Stimulated activated effector memory CD8-positive, alpha-beta T cell treated with anti-CD3 and anti-CD28 coated beads, Interleukin-12 subunit alpha, Interleukin-12 subunit beta, amount 100 ng/mL, for 72 hours (primary cell): ENCODE measurements at regions not wholly inside any gene's neighbourhood (a gene's known extent, or its start where the extent isn't known, plus 50 kb on each side); places are given as distances from the start of the nearest gene placed in this dataset.

Source experiments
- ATAC-seq: fragments of 150-1000 bp; cut with Tn5 transposase; 2 replicates; pipeline ENCODE4 v1.10.0; 2021
- DNase-seq, 2 donors: peaks; one replicate each; pipeline ENCODE4 v3.0.0; 2021 to 2022; ENCODE audit warnings: low spot score in 2 of 2
- H3K27ac Mint-ChIP-seq: one replicate; pipeline ENCODE4 v1.8.0; 2022; ENCODE audit warnings: mild to moderate bottlenecking, mixed read lengths
- H3K36me3 Mint-ChIP-seq: one replicate; pipeline ENCODE4 v1.8.0; 2022; ENCODE audit warnings: mild to moderate bottlenecking, mixed read lengths
- H3K4me1 Mint-ChIP-seq: one replicate; pipeline ENCODE4 v1.8.0; 2022; ENCODE audit warnings: mixed read lengths
- H3K4me3 Mint-ChIP-seq: one replicate; pipeline ENCODE4 v1.8.0; 2022; ENCODE audit warnings: mild to moderate bottlenecking, mixed read lengths
- H3K9me3 Mint-ChIP-seq: one replicate; pipeline ENCODE4 v1.8.0; 2022; ENCODE audit warnings: mixed read lengths

DNA sequence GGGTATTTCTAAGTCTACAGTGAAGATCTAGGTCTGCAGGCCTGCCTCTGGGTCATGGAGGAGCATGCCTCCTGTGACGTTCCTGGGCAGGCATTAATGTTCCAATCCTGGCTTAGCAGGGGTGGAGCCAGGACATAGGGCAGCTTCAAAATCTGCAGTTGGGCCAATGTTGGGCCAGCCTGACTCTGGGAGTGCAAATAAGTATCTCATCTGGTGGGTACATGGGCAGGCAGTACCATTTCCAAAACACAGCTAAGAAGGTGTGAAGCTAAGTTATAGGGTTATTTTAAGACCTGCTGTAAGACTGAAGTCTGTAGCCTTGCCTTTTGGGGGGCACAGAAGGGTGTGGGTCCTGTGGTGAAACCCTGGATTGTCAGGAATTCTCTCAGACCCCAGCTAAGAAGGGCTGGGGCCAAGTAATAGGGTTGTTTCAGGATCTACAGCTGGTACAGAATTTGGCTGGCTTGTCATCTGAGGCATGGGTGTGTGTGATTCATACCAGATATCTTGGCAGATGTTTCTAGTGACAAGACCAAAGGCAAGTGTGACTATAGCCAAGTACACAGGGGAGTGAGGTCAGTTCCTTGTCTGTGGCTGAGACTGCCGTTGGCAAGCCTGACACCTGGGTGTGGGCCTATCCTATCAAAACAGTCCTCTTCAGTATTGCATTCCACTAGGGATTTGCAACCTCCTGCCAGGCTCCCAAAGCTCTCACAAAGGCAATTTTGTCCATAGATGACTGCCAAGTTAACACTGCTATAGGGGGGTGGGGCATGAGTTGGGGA is 468.7 kb upstream of the B3GALT2 start:
- Mint-ChIP-seq H3K4me3 (no peak overlapping the region), H3K4me1 (peaks cover 11% of the 10 kb centered on the region), H3K36me3 (no peaks in the 10 kb centered on the region), H3K27ac (no peak overlapping the region), H3K9me3 (peaks cover 10% of the 10 kb centered on the region)
- ATAC-seq (peak; percentile 99), DNase-seq (no peak)

DNA sequence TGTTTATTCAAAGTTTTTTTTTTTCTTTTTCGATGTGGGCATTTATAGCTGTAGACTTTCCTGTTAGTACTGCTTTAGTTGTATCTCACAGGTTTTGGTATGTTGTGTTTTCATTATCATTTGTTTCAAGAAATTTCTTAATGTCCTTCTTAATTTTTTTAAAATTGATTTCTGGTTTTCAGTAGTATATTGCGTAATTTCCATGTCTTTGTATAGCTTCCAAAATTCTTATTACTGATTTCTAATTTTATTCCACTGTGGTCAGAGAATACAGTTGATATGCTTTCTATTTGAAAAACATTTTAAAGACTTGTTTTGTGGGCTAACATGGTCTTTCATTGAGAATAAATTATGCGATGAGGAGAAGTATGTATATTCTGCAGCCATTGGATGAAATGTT is 463.2 kb upstream of the B3GALT2 start:
- Mint-ChIP-seq H3K4me1 (peaks cover under 1% of the 10 kb centered on the region), H3K36me3 (no peaks in the 10 kb centered on the region), H3K4me3 (no peak overlapping the region), H3K9me3 (peaks cover 23% of the 10 kb centered on the region), H3K27ac (no peak overlapping the region)
- no peak for ATAC-seq
- DNase-seq, result no peak

DNA sequence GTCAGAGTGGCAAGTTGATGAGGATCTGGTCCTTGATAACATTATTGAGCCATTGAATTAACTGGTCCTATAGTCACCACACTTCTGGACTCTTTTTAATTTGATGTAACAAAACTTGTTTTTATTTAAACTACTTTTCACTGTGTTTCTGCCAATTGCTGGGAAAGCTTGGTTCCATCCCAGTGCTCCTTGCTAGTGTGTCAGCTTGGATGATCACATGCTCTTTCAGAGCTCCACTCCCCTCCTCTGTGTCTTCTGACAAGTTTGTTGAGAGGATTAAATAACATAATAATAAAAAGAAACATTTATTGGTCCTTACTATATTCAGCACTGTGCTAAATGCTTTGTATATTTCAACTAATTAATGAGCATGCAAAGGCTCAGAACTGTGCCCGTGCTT is 448.5 kb upstream of the B3GALT2 start:
- Mint-ChIP-seq H3K4me1 (peaks cover 13% of the 10 kb centered on the region), H3K36me3 (no peaks in the 10 kb centered on the region), H3K4me3 (peak overlapping the region; percentile 12), H3K27ac (peak overlapping the region; percentile 58), H3K9me3 (peaks cover 8% of the 10 kb centered on the region)
- ATAC-seq (no peak), DNase-seq (no peak)

DNA sequence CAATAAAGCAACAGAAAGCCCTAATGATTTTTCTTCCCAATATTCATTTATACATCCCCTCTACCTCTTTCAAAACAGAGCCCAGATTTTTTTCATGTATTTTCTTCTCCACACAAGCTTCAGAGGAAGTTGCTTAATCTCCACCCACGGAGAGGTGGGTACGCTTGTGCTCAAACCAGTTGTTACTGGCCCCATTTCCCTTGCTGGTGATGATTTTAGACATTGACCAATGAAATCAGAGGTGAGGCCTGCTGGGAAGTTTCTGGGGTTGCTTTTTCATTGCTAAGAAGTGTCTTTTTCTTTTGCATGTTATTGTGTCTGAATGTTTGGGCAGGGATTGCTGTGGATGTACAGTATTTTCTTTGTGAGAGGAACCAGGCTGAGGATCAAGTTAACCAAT is 448.1 kb upstream of the B3GALT2 start:
- peak overlapping the region; percentile 12 for H3K4me3 Mint-ChIP-seq
- H3K36me3 Mint-ChIP-seq, result no peaks in the 10 kb centered on the region
- H3K4me1 Mint-ChIP-seq, result peaks cover 13% of the 10 kb centered on the region
- peaks cover 7% of the 10 kb centered on the region for H3K9me3 Mint-ChIP-seq
- peak; percentile 58 for ATAC-seq
- peak overlapping the region; percentile 58 for H3K27ac Mint-ChIP-seq
- no peak for DNase-seq

DNA sequence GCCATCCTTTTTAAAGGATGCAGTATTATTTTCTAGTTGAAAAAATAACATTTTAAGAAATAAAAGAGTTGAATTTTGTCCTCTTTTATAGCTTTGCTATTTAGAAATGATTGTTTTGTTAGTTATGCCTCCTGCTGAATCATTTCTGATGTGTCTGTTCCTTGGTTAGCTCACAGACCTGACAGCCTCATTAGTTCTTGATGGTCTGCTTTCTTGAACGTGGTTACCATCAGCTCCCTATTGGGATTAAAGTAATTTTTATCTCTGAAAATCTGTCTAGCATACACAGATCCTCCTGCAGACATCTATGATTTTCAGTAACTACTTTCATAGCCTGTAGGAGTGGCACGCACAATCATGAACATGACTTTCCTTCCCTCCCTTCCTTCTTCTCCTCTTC is 447.6 kb upstream of the B3GALT2 start:
- H3K9me3 Mint-ChIP-seq, result peaks cover 7% of the 10 kb centered on the region
- no peaks in the 10 kb centered on the region for H3K36me3 Mint-ChIP-seq
- peak overlapping the region; percentile 58 for H3K27ac Mint-ChIP-seq
- H3K4me1 Mint-ChIP-seq, result peaks cover 13% of the 10 kb centered on the region
- peak overlapping the region; percentile 12 for H3K4me3 Mint-ChIP-seq
- no peak for DNase-seq
- ATAC-seq, result peak; percentile 51

DNA sequence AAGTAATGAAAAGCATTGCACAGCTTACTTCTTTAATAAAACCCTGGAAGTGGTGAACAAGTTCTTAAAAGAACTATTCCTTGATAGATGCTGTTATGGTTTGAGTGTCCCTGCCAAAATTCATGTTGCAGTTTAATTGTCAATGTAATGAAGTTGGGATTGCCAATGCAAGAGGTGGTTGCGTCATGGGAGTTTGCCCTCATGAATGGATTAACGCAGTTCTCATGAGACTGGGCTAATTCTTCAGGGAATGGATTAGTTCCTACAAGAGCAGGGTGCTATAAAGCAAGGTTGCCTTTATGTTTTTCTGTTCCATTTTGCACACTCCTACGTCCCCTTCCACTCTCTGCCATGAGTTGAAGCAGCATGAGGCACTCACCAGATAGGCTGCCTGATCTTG is 446.7 kb upstream of the B3GALT2 start:
- H3K36me3 Mint-ChIP-seq, result no peaks in the 10 kb centered on the region
- peaks cover 13% of the 10 kb centered on the region for H3K4me1 Mint-ChIP-seq
- ATAC-seq (no peak), DNase-seq (no peak)
- H3K27ac Mint-ChIP-seq, result no peak overlapping the region
- no peak overlapping the region for H3K4me3 Mint-ChIP-seq
- H3K9me3 Mint-ChIP-seq, result peaks cover 3% of the 10 kb centered on the region

DNA sequence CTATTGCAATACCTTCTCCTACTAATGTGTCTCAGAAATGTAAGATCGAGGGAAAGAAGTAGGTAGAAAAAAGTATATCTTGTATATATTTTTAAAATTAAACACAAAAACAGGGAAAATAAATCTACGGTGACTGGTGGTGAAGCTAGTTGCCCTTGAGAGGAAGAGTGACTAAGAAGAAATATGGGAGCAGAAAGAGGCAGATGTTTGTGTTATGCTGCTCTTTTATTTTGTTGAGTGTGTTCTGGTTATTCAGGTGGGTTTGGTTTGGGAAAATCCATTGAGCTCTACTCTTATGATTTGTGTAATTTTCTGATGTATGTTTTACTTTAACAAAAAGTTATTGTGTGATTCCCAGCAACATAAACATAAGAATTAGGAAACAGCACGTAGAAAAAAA is 444.9 kb upstream of the B3GALT2 start:
- no peak overlapping the region for H3K27ac Mint-ChIP-seq
- H3K36me3 Mint-ChIP-seq, result no peaks in the 10 kb centered on the region
- H3K4me3 Mint-ChIP-seq, result no peak overlapping the region
- H3K4me1 Mint-ChIP-seq, result peaks cover 13% of the 10 kb centered on the region
- ATAC-seq (no peak), DNase-seq (no peak)
- peaks cover 3% of the 10 kb centered on the region for H3K9me3 Mint-ChIP-seq

DNA sequence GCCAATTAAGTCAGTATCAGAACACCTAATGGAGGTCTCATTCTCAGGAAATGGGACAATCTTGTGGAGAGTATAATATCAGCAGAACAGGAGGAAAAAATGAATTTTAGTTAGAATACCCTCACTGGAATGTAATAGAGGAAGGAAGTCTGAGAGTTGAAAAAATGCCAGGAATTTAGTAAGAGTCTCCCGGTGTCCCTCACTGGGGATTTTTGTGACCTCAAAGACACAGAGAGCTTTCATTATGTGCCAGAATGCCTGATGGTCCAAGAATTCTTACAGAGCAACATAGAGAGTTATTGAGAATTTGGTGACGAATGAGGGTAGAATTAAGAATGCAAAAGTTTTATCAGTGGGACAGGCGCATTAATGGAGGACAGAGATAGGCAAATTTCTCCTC is 443.5 kb upstream of the B3GALT2 start:
- H3K4me3 Mint-ChIP-seq, result no peak overlapping the region
- DNase-seq (no peak), ATAC-seq (no peak)
- peaks cover 13% of the 10 kb centered on the region for H3K4me1 Mint-ChIP-seq
- no peaks in the 10 kb centered on the region for H3K36me3 Mint-ChIP-seq
- H3K9me3 Mint-ChIP-seq, result peaks cover 3% of the 10 kb centered on the region
- no peak overlapping the region for H3K27ac Mint-ChIP-seq

DNA sequence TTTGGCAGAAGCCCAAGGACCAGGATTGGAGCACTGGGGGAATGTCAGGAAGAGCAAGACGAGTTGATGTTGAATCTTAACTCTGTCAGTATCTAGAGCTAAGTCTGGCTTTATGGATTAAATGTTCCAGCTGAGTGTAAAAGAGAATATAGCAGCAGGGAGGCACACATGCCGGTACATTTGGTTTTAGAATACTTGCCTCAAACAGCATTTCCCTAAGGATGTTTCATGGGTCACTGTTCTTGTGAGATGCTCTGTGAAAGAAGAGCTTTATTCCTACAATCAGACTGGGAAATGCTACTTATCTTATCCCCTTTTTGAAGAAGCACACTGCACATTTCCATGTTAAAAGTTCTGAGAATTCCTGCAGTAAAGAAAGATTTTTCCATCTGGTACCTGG is 440.3 kb upstream of the B3GALT2 start:
- Mint-ChIP-seq H3K9me3 (no peaks in the 10 kb centered on the region), H3K4me1 (peaks cover 11% of the 10 kb centered on the region), H3K4me3 (no peak overlapping the region), H3K36me3 (no peaks in the 10 kb centered on the region), H3K27ac (no peak overlapping the region)
- ATAC-seq (no peak), DNase-seq (no peak)

DNA sequence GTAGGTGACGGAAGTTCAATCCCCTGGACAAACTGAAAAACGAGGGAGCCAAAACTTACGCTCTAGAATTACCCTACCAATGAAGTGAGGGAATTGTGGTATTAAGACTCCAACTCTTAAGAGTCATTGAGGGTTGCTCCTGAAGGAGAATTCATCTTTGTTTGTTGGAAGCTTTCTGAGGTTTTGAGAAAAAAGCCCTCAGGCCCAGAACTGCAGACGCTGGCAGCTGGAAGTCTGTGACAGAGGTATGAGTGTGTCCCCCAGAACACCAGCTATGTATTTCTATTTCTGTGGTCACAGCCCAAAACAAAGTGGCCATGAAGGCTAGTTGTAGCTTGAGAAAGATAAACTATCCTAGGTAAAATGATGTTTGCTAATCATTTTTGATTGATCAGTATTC is 438.8 kb upstream of the B3GALT2 start:
- Mint-ChIP-seq H3K9me3 (no peaks in the 10 kb centered on the region), H3K36me3 (no peaks in the 10 kb centered on the region), H3K27ac (no peak overlapping the region), H3K4me3 (no peak overlapping the region), H3K4me1 (peaks cover 8% of the 10 kb centered on the region)
- no peak for ATAC-seq
- no peak for DNase-seq

DNA sequence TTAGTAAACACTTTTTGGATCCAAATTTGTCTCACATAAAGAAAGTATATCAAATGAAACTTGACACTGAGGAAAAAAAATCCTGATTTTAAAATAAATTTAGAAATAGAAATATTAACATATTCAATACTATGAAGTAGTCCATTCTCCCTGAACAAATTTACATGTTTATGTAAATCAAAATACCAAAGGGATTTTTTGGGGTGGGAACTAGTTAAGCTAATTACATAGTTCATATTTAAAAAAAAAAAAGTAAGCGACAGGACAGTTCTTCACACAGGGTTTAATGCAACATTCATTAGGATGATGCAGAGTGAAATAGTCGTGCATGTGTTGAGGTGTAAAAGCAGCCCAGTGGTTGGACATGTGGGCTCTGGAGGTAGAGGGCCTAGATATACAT is 433.5 kb upstream of the B3GALT2 start:
- Mint-ChIP-seq H3K4me3 (no peak overlapping the region), H3K36me3 (no peaks in the 10 kb centered on the region), H3K27ac (no peak overlapping the region), H3K4me1 (peaks cover 6% of the 10 kb centered on the region), H3K9me3 (peaks cover 3% of the 10 kb centered on the region)
- DNase-seq (no peak), ATAC-seq (no peak)

DNA sequence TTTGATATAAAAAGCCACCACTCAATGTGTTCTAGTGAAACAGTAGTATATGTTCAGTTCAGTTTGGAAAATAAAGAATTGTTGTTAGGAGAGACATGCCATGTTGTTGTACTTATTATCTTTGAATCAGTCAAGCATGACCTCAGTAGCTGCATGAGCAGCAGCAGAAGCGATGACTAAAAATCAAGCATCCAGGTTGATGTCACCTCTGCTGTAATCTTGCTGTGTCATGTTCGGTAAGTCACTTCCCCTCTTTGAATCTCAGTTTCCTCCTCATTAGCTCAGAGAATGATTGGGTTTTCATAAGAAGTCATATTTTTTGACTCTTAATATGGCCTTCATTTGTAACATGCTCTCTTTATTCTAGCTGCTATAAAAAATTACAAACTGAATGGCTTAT is 428.4 kb upstream of the B3GALT2 start:
- no peak overlapping the region for H3K4me3 Mint-ChIP-seq

DNA sequence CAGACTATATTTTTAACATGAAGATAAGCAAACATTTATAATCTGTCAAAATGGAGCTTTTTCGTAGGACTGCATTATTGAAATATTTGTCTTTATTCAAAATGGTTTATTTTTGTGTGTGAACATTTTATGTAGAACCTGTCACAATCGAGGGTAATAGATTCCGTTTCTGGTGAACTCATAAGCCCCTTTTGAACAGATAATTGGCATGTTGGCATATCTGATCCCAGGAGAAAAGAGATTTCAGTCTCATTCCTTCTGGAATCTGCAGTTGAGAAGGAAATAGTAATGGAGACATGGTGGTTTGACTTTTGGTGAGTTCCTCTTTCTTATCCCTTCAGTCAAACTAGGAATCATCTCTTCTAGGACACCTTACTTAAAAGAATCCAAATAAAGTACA is 427.9 kb upstream of the B3GALT2 start:
- H3K36me3 Mint-ChIP-seq, result peaks cover 5% of the 10 kb centered on the region
- H3K27ac Mint-ChIP-seq, result peak overlapping the region; percentile 81
- peaks cover 9% of the 10 kb centered on the region for H3K9me3 Mint-ChIP-seq

More for the DNA sequence above, 428.4 kb upstream of the B3GALT2 start:
- Mint-ChIP-seq H3K36me3 (peaks cover 5% of the 10 kb centered on the region), H3K9me3 (peaks cover 9% of the 10 kb centered on the region), H3K4me1 (peaks cover 8% of the 10 kb centered on the region), H3K27ac (peak overlapping the region; percentile 81)
- ATAC-seq (peak; percentile 98), DNase-seq (no peak)

DNA sequence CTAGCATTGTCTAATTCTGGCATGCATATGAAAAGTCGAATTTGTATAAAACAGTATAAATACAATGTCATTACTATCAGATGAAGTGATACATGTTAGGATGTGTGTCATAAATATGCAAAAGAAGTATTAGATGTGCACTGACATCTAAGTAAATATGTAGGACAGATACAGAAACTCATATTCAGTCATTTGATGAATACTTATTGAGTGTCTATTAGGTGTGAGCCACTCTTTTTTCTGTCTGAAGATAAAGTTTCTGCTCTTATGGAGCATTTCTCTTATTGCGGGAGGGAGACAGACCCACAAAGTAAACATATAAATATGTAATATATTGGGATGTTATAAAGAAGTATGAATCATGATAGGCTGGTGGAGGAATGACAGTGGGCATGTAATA is 426.6 kb upstream of the B3GALT2 start:
- ATAC-seq (no peak), DNase-seq (no peak)
- Mint-ChIP-seq H3K36me3 (peaks cover 5% of the 10 kb centered on the region), H3K9me3 (peaks cover 9% of the 10 kb centered on the region), H3K27ac (peak overlapping the region; percentile 81), H3K4me1 (peaks cover 20% of the 10 kb centered on the region), H3K4me3 (no peak overlapping the region)

More for the DNA sequence above, 427.9 kb upstream of the B3GALT2 start:
- ATAC-seq (no peak), DNase-seq (no peak)
- Mint-ChIP-seq H3K4me1 (peaks cover 14% of the 10 kb centered on the region), H3K4me3 (no peak overlapping the region)

DNA sequence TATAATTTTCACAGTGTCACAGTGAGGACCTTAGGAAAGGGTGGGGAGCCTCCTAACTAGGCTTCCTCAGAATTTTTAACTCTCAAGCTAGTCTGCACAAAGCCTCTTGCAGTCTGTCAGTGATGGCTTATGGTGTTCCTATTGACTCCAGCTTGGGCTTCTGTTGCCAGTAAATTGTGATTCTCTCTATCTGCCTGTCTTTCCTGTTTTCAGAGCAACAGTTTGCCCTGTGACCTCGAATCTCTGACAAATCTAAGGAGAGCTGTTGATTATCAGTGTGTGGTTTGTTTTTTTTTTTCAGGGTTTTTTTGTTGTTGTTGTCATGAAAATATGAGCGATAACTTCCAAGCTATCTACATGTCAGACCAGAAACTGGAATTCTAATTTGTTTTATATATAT is 423.2 kb upstream of the B3GALT2 start:
- DNase-seq (no peak), ATAC-seq (peak; percentile 48)
- Mint-ChIP-seq H3K27ac (peak overlapping the region; percentile 21), H3K4me1 (peaks cover 44% of the 10 kb centered on the region), H3K36me3 (peaks cover 5% of the 10 kb centered on the region), H3K9me3 (peaks cover 9% of the 10 kb centered on the region), H3K4me3 (peak overlapping the region; percentile 21)

DNA sequence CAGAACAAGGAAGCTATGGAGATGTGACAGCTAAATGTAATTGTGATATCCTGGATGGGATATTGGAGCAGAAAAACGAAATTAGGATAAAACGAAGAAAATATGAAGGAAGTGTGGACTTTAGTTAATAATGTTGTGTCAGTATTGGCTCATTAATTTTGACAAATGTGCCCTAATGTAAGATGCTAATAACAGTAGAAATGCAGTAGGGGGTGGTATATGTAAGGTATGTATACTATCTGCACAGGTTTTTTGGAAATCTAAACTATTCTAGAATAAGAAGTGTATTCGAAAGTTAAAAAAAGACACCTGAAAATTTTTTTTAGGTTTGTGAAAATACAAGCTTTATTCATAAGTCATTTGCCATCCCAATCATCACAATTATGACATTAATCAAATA is 421.4 kb upstream of the B3GALT2 start:
- peaks cover 3% of the 10 kb centered on the region for H3K9me3 Mint-ChIP-seq
- DNase-seq, result no peak
- no peak overlapping the region for H3K27ac Mint-ChIP-seq
- H3K4me1 Mint-ChIP-seq, result peaks cover 50% of the 10 kb centered on the region
- peaks cover 7% of the 10 kb centered on the region for H3K36me3 Mint-ChIP-seq
- no peak overlapping the region for H3K4me3 Mint-ChIP-seq
- ATAC-seq, result no peak
